HG03175 (cell line): ENCODE measurements at regions not wholly inside any gene's neighbourhood (a gene's known extent, or its start where the extent isn't known, plus 50 kb on each side); places are given as distances from the start of the nearest gene placed in this dataset.

Experiments used
- ATAC-seq: cut with Tn5 transposase; IDR thresholded peaks from one replicate; pipeline ENCODE4 v1.9.1; 2021; ENCODE audit warnings: mild to moderate bottlenecking, moderate library complexity; ENCODE audit not compliant: unreplicated experiment

- no peak for ATAC-seq
Observed at GRCh38 chr12:85669911-85670310, 166.3 kb downstream of the RASSF9 start.

- no peak for ATAC-seq
Observed at GRCh38 chr12:85672436-85672835, 163.8 kb downstream of the RASSF9 start.

GRCh38 chr12:85673921-85674420, 162.2 kb downstream of the RASSF9 start:
- ATAC-seq, result no peak

GRCh38 chr12:85676816-85677749, 159.1 kb downstream of the RASSF9 start:
- ATAC-seq, result no peak

GRCh38 chr12:85679296-85679695, 156.9 kb downstream of the RASSF9 start:
- ATAC-seq, result no peak

DNA sequence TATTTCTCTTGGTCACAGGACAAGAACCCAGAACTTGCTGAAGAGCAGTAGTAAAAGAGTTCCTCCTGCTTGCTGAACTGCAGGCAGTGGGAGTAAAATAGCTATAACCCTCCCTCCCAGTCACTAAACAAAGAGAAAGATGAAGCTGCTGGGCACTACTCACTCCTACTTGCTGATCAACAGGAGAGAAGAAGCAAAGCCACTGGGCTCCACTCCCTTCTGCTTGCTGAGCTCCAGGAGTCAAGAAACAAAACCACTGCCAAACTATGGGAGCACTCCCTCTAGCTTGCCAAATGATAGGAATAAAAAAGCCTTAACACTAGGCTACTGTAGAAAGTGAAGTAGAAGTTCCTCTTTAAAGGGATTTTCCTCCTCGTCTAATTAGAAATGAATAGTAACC, 155.3 kb downstream of the RASSF9 start:
- ATAC-seq, result no peak

- ATAC-seq, result no peak
Observed at GRCh38 chr12:85681333-85681732, 154.9 kb downstream of the RASSF9 start.

DNA sequence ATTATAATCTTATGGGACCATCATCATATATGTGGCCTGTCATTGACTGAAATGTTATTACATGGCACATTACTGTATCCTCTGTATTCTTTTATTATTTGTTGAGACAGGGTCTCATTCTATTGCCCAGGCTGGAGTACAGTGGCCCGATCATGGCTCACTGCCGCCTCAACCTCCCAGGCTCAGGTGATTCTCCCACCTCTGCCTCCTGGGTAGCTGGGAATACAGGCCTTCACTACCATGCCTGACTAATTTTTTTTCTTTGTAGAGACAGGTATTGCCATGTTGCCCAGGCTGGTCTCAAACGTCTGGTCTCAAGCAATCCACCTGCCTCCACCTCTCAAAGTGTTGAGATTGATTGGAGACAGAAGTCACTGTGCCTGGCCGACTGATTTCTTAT, 153.2 kb downstream of the RASSF9 start:
- ATAC-seq, result no peak

DNA sequence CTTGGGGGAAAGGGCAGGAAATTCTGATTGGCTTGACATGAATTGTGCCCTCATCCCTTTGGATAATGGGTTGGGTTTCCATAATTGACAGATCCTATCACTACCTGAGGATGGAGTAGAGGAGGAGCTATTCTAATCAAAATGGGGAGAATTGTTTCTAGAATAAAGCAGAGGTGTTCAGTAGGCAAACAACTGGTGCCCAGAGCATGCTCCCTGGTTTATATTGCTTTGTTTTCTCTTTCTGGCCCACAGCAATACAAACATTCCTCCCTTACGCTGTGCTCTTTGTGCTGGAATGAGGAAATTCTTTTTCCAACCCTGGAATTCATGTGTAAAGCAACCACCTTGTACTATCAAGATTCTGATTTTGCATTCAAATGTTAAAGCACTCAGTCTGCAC, 147.4 kb downstream of the RASSF9 start:
- ATAC-seq, result no peak

GRCh38 chr12:85690146-85690545, 146.1 kb downstream of the RASSF9 start:
- no peak for ATAC-seq

DNA sequence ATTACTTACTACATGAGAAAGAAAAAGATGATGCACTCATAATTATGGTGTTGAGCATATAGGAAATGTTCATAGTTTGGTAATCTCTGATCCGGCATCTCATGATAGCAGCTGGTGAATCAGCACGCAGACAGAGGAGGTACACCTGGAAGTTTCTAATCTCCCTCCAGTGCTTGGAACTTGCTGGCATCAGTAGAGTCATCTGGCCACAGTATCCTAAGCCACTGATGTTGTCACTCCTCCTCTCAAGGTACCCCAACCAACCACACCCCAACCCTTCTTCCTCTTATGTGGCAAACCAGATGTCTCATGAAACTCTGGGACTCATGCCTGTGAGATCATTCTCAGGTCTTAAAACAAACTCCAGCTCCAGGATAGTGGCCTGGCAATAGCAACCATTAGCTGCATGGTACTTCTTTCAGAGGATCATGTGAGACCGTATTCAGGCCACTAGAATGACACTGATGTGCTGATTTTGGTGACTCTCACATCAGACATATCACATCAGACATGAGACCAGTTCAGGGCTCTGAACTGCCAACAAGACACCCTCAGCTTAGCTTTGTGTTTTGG, 143.0 kb downstream of the RASSF9 start:
- ATAC-seq, result no peak

DNA sequence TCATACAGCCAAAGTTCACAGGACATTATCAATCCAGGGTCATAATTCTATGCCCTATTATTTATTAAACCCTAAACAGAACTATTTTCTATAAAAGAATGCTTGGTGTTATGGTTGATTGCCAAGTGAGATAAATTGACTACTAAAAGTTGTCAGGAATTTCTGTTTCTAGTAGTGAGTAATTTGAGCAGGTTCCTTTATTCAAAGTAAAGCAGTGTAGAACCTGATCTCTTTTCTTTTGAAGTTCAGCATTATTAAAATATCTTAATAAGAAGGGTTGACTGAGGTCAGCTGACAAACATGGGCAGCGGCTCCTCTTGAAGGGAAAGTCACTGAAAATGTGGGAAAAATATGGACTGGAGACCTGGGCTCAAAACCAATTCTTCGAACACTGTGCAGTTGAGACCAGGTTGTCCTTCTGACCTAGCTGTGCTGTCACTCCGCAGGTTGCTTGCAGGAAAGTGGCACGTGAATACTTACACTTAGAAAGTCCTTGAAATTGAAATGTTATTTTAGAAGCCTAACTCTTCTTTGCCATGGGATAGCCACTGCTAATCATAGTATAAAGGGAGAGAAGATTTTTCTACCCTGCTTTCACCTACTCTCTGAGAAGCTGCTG, 141.0 kb downstream of the RASSF9 start:
- no peak for ATAC-seq

DNA sequence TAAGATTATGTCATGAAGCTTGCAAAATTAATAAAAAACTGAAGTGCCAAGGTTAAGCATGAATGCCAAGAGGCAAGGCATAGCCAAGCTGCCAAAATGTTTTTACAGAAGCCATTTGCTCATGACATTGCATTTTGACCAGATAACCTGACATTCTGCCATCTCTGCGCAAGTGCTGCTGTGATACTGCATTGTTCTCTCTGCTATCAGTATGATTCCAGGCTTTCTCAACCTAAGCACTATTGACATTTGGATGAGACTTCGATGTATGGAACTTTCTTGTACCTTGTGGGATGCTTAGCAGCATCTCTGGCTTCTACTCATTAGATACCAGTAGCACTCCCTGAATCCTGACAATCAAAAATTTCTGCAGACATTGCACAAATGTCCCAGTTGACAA, 139.2 kb downstream of the RASSF9 start:
- ATAC-seq, result no peak

GRCh38 chr12:85698937-85699336, 137.3 kb downstream of the RASSF9 start:
- no peak for ATAC-seq

GRCh38 chr12:85708775-85709174, 127.4 kb downstream of the RASSF9 start:
- no peak for ATAC-seq

DNA sequence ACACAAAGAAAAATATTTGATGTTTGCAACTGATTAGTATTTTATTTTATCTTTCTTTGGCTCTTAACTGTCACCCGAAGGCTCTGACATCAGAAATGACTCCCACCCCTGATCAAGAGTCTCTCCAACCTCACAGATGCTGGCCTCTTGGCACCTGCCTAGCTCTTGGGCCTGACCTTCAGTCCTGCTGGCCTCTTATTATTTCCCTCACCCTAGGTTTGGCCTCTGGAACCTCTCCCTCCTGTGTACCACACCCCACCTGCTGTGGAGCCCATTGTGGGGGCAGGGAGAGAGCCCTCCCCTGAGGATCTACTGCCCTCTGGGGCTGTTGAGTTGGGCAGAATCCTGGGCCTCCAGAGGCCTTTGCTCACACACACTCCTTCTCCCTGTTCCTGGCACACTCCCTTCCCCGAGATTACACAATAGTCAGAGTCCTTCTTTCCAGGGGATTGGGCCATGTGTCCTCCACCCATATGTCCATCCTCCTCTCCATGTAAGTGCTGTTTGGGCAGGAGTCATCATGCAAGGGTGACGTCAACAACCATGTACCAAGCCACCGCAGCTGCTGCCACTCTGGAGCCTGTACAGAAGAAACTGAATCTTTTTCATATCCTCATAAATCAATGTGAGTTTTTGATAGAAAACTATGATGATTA, 124.3 kb downstream of the RASSF9 start:
- no peak for ATAC-seq

GRCh38 chr12:85713373-85713772, 122.8 kb downstream of the RASSF9 start:
- ATAC-seq, result no peak

DNA sequence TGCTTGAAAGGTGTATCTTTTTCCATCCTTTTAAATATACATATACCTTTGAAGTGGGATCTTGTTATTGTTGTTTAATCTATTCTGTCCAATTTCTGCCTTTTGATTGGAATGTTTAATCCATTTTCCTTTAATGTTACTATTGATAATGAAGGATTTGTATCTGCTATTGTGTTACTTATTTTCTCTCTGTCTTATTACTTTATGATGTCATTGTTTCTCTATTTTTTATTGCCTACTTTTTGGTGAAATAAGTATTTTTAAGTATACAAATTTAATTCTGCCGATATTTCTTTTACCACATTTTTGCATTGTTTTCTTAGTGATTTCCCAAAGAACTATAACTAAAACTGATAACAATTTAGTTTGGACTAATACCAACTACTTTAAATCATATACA, 121.8 kb downstream of the RASSF9 start:
- ATAC-seq, result no peak

DNA sequence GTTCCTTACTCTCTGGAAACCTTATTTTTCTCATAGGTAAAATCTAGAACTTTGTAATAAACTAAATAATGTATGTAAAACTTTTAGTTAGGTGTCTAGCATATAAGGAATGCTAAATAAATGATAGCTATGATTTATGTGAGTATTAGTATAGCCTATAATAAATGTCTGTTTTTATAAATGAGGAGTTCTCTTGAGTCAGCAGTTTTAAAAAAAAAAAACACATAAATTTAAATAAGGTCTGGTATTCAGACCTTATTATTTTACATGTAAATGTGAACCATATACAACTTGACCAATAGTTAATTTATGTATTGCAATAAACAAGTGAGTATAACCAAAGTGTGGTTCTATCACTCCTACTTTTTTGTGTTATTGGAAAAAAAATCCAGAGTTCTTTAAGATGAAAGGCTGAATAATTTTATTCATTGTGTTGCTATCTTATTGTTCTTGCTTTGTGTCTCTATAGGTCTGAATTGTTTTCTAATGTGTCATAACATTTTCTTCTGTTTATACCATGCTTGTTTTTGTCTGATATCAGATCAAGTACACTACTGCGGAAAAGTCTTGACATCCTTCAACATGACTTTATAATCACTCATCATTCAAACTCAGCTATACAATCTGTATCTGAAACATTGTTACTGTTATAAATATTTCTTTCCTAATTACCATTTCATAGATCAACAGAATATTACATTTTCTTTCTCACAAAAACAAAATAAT, 115.7 kb downstream of the RASSF9 start:
- ATAC-seq, result no peak

DNA sequence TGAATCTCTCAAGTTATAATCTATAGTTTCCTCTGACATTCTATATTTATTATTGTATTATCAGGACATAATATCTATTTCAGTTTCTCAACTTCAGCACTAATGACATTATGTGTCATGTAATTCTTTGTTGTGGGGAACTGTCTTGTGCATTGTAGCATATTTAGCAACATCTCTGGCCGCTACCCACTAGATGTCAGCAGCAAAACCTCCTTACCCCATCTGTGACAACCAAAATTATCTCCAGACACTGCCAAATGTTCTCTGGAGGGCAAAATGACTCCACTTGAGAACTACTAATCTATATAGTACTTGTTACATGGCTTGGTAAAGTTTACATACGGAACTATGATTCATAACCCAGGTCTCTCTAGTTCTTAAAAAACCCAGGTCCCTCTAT, 110.2 kb downstream of the RASSF9 start:
- no peak for ATAC-seq
